Keratinocyte (primary cell): ENCODE measurements at regions not wholly inside any gene's neighbourhood (a gene's known extent, or its start where the extent isn't known, plus 50 kb on each side); places are given as distances from the start of the nearest gene placed in this dataset.

Experiments used
- EZH2 ChIP-seq: IDR thresholded peaks from one replicate; pipeline ENCODE4 v1.6.1; 2012; ENCODE audit warnings: inconsistent platforms, mild to moderate bottlenecking, low read length, moderate library complexity
- TF ChIP-seq, protein P1 (sequence below), 3 experiments: IDR thresholded peaks in 1 of 3; conservative IDR thresholded peaks in 1 of 3; optimal IDR thresholded peaks in 1 of 3; 2 replicates in 2 of 3; 3 replicates in 1 of 3; pipeline versions ENCODE3 to v1.5.1; 2011; ENCODE audit warnings: low read length in 3 of 3, mild to moderate bottlenecking in 3 of 3, moderate library complexity in 2 of 3, control low read depth in 1 of 3, inconsistent platforms in 1 of 3; ENCODE audit not compliant: insufficient read depth in 2 of 3; ENCODE audit errors: extremely low read depth in 1 of 3

DNA sequence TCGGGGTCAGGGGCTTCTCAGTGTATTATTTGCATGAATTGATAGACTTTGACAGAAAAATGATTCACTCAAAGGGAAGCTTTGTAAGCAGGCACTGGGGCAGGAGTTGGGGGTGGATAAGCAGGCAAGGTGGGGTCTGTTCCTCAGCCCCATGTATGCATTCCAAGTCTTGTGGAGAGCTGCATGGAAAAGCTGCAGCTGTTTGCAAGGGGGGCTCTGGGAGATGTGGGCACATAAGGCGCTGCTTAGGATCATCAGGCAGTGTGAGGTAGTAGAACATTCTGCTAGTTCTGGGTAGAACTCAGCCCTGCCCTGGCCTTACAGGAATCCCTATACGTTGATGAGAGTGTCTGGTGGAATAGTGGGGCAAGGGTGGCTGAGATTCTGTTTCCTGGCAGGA lies 154.2 kb upstream of the LRIG1 start:
- TF ChIP-seq, protein P1, sequence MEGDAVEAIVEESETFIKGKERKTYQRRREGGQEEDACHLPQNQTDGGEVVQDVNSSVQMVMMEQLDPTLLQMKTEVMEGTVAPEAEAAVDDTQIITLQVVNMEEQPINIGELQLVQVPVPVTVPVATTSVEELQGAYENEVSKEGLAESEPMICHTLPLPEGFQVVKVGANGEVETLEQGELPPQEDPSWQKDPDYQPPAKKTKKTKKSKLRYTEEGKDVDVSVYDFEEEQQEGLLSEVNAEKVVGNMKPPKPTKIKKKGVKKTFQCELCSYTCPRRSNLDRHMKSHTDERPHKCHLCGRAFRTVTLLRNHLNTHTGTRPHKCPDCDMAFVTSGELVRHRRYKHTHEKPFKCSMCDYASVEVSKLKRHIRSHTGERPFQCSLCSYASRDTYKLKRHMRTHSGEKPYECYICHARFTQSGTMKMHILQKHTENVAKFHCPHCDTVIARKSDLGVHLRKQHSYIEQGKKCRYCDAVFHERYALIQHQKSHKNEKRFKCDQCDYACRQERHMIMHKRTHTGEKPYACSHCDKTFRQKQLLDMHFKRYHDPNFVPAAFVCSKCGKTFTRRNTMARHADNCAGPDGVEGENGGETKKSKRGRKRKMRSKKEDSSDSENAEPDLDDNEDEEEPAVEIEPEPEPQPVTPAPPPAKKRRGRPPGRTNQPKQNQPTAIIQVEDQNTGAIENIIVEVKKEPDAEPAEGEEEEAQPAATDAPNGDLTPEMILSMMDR (optimal IDR thresholded peaks at IDR 0.05 in 1 of 3, IDR thresholded peaks at IDR 0.05 in 1 of 3, conservative IDR thresholded peaks at IDR 0.05 in 1 of 3; ENCODE audit: extremely low read depth in 1 of 3, insufficient read depth in 2 of 3, low read length in 3 of 3), result no peak
- no peak for TF ChIP-seq EZH2
